A673 (cell line): ENCODE measurements at regions not wholly inside any gene's neighbourhood (a gene's known extent, or its start where the extent isn't known, plus 50 kb on each side); places are given as distances from the start of the nearest gene placed in this dataset.

Source experiments
- BruUV-seq: library from RNA; stranded (reverse); fragments of 400-500 nt; replicated peaks from 2 replicates; lab custom pipeline; 2021; lab: Mats Ljungman, UMichigan
- CTCF ChIA-PET: fragments of 300-600 bp; sonication (Branson Sonifier 250); formaldehyde crosslinking; loops from one replicate; lab custom pipeline; 2022; ENCODE audit warnings: antibody characterized with exemption; lab: Charles Lee
- POLR2A ChIA-PET: fragments of 300-600 bp; sonication (Branson Sonifier 250); formaldehyde crosslinking; loops from one replicate; lab custom pipeline; 2022; ENCODE audit warnings: antibody characterized with exemption; ENCODE audit not compliant: low non-redundant PET; lab: Charles Lee
- DNase-seq: peaks from one replicate; pipeline ENCODE4 v3.0.0-alpha.2; 2015; ENCODE audit warnings: low spot score
- H3K27ac ChIP-seq: fragments of 200-600 bp; sonication (generic); 2 replicates; pipeline ENCODE4 v1.5.1; 2016; ENCODE audit warnings: mixed run types, low read depth, mild to moderate bottlenecking, mixed read lengths, antibody characterized with exemption, low read length; ENCODE audit not compliant: poor library complexity, severe bottlenecking
- H3K27me3 ChIP-seq: fragments of 200-600 bp; sonication (generic); replicated peaks from 2 replicates; pipeline ENCODE4 v1.6.1; 2017; ENCODE audit warnings: mixed run types, low read depth, mild to moderate bottlenecking, mixed read lengths, antibody characterized with exemption, low read length; ENCODE audit not compliant: insufficient read depth, poor library complexity
- H3K36me3 ChIP-seq: fragments of 200-600 bp; sonication (generic); 2 replicates; pipeline ENCODE4 v1.6.1; 2016; ENCODE audit warnings: mixed run types, mild to moderate bottlenecking, mixed read lengths, antibody characterized with exemption, low read length; ENCODE audit not compliant: insufficient read depth, poor library complexity, severe bottlenecking
- H3K4me1 ChIP-seq: fragments of 200-600 bp; sonication (generic); 2 replicates; pipeline ENCODE4 v1.6.1; 2017; ENCODE audit warnings: mixed run types, mild to moderate bottlenecking, mixed read lengths, antibody characterized with exemption, low read length; ENCODE audit not compliant: insufficient read depth, poor library complexity, severe bottlenecking
- H3K4me3 ChIP-seq: fragments of 200-600 bp; sonication (generic); 2 replicates; pipeline ENCODE4 v1.5.1; 2016; ENCODE audit warnings: low read depth, mixed run types, mild to moderate bottlenecking, mixed read lengths, low read length; ENCODE audit not compliant: poor library complexity, severe bottlenecking
- H3K9me3 ChIP-seq: fragments of 200-600 bp; sonication (generic); 2 replicates; pipeline ENCODE4 v1.6.1; 2016; ENCODE audit warnings: mixed run types, low read depth, mild to moderate bottlenecking, mixed read lengths, antibody characterized with exemption, low read length; ENCODE audit not compliant: poor library complexity, severe bottlenecking
- EZH2 ChIP-seq: fragments of 200-600 bp; sonication (generic); IDR thresholded peaks from 2 replicates; pipeline ENCODE4 v1.6.1; 2017; ENCODE audit warnings: borderline replicate concordance, low read depth, mild to moderate bottlenecking, mixed read lengths, antibody characterized with exemption, low read length; ENCODE audit not compliant: poor library complexity, severe bottlenecking
- intact Hi-C: fragments of 100-400 bp; cut with micrococcal nuclease; formaldehyde crosslinking; loops from one replicate; pipeline ENCODE4 v1.10.0; 2022; ENCODE audit not compliant: unreplicated experiment
- TF ChIP-seq, protein P1 (sequence below): fragments of 300-800, 200-600 bp; sonication (generic); conservative IDR thresholded peaks from 2 replicates; pipeline ENCODE4 v1.5.1; 2017; ENCODE audit warnings: low read depth, mild to moderate bottlenecking, antibody characterized with exemption, low read length, moderate library complexity, mixed read lengths

DNA sequence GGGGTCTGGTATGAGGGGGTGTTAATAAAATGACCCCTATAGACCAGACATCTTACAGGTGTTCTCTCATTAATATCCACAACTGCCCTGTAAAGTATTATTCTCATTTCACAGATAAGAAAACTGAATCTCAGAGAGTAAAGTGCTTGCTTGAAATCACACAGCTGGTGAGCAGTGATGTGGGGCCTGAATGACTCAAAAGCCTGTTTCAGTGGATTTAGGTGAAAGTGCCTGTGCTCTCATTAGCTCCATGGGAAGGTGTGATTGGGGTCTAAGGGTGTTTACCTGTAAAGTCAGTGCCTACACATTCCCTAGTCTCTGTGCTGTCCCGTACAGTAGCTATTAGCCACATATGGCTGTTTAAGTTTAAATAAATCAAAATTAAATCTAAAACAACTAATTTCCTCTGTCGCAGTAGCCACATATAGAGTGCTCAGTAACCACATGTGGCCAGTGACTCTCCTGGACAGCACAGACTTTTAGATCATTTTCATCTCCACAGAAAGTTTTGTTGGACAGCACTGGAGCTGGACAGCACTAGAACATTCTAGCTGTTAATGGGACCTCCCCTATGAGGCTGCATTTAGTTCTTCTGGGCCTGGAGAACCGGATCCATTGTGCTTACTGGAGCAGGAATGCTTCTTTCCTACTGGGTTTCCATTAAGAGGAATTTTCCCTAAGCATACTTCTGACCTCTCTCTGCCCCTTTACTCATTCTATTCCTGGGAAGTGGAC lies 52.5 kb upstream of the SEMA6A start:
- intact Hi-C loops, result no loop called here
- no peaks in the 10 kb centered on the region for H3K36me3 ChIP-seq
- no peak overlapping the region for H3K4me3 ChIP-seq
- no peaks in the 10 kb centered on the region for H3K9me3 ChIP-seq
- H3K27me3 ChIP-seq, result no peaks in the 10 kb centered on the region
- TF ChIP-seq, protein P1, sequence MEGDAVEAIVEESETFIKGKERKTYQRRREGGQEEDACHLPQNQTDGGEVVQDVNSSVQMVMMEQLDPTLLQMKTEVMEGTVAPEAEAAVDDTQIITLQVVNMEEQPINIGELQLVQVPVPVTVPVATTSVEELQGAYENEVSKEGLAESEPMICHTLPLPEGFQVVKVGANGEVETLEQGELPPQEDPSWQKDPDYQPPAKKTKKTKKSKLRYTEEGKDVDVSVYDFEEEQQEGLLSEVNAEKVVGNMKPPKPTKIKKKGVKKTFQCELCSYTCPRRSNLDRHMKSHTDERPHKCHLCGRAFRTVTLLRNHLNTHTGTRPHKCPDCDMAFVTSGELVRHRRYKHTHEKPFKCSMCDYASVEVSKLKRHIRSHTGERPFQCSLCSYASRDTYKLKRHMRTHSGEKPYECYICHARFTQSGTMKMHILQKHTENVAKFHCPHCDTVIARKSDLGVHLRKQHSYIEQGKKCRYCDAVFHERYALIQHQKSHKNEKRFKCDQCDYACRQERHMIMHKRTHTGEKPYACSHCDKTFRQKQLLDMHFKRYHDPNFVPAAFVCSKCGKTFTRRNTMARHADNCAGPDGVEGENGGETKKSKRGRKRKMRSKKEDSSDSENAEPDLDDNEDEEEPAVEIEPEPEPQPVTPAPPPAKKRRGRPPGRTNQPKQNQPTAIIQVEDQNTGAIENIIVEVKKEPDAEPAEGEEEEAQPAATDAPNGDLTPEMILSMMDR, result no peak
- TF ChIP-seq EZH2, result no peak
- BruUV-seq, result no TSS peak
- no peak for DNase-seq
- peaks cover 29% of the 10 kb centered on the region for H3K4me1 ChIP-seq
- CTCF ChIA-PET, result interaction anchor here (0.6 kb wide), 1 partner anchor 53 kb away, joined by 4 read pairs; no protein-coding TSS in a partner anchor
- H3K27ac ChIP-seq, result peak overlapping the region; percentile 55
- POLR2A ChIA-PET, result no interaction called here

DNA sequence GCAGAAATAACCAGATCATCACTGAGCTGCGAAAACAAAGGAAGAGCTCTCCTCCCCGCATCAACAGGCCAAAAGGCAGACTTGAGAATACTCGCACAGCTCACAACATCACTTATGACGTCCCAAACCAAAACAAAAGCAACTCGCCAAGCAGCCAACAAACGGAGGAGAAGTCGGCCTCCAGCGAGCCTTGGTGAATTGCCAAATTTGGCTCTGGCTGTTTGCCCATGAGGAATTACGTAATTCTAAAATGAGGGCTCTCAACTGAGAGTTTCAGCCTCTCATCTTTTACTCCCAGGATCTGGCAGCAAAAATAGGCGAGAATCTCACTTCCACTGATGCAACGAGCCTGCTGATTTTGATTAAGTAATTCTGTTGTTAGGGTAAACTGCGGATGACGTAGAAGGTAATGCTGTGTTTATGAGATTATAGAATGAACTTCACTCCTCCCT lies 51.7 kb upstream of the SEMA6A start:
- peak overlapping the region; percentile 2 for H3K4me3 ChIP-seq
- DNase-seq, result peak; percentile 92
- no peaks in the 10 kb centered on the region for H3K27me3 ChIP-seq
- TF ChIP-seq, protein P1, result no peak
- TF ChIP-seq EZH2, result no peak
- POLR2A ChIA-PET, result no interaction called here
- H3K36me3 ChIP-seq, result no peaks in the 10 kb centered on the region
- no peaks in the 10 kb centered on the region for H3K9me3 ChIP-seq
- peak overlapping the region; percentile 55 for H3K27ac ChIP-seq
- intact Hi-C loops, result no loop called here
- H3K4me1 ChIP-seq, result peaks cover 29% of the 10 kb centered on the region
- no TSS peak for BruUV-seq
- CTCF ChIA-PET, result no interaction called here
